ENCODE measurements at regions not wholly inside any gene's neighbourhood (a gene's known extent, or its start where the extent isn't known, plus 50 kb on each side); places are given as distances from the start of the nearest gene placed in this dataset.
"Not testable (repeated sequence)": the region's sequence is repeated elsewhere in the genome, so short reads cannot be mapped to it uniquely, and the experiment has no call there.

- TF ChIP-seq, protein P1, sequence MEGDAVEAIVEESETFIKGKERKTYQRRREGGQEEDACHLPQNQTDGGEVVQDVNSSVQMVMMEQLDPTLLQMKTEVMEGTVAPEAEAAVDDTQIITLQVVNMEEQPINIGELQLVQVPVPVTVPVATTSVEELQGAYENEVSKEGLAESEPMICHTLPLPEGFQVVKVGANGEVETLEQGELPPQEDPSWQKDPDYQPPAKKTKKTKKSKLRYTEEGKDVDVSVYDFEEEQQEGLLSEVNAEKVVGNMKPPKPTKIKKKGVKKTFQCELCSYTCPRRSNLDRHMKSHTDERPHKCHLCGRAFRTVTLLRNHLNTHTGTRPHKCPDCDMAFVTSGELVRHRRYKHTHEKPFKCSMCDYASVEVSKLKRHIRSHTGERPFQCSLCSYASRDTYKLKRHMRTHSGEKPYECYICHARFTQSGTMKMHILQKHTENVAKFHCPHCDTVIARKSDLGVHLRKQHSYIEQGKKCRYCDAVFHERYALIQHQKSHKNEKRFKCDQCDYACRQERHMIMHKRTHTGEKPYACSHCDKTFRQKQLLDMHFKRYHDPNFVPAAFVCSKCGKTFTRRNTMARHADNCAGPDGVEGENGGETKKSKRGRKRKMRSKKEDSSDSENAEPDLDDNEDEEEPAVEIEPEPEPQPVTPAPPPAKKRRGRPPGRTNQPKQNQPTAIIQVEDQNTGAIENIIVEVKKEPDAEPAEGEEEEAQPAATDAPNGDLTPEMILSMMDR (IDR thresholded peaks at IDR 0.05; ENCODE audit: insufficient read depth, low read depth, low read length) = not testable (repeated sequence)
- not testable (repeated sequence) for TF ChIP-seq EZH2 (IDR thresholded peaks at IDR 0.05; ENCODE audit: insufficient read depth, low read length)
These were observed 982.8 kb downstream of the SLC6A15 start for GRCh38 chr12:83929792-83930191.

Data from astrocyte (in vitro differentiated cells and primary cell).